Suppressor macrophage treated with lipopolysaccharide for 4 hours (primary cell): ENCODE measurements at regions not wholly inside any gene's neighbourhood (a gene's known extent, or its start where the extent isn't known, plus 50 kb on each side); places are given as distances from the start of the nearest gene placed in this dataset.

Source experiments
- DNase-seq: peaks from one replicate; pipeline ENCODE4 v3.0.0-alpha.2; 2020

DNA sequence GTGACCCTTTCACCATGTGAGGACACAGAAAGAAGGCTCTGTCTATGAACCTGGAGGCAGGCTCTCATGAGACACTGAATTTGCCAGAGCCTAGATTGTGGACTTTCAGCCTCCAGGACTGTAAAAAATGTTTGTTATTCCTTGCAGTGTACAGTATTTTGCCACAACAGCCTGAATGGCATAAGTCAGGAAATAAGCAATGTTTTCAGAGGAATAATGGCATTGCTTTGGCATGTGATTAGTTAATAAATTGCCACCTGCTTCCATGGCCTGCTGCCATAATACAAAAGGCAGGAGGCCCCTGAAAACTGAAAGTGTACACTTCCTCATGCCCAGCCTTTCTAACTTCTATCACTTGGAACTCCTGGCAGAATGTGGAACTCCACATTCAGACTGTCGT lies 408.1 kb downstream of the GADD45G start:
- no peak for DNase-seq

- DNase-seq = no peak
These were observed 409.0 kb downstream of the GADD45G start for GRCh38 chr9:90013778-90014177.

DNA sequence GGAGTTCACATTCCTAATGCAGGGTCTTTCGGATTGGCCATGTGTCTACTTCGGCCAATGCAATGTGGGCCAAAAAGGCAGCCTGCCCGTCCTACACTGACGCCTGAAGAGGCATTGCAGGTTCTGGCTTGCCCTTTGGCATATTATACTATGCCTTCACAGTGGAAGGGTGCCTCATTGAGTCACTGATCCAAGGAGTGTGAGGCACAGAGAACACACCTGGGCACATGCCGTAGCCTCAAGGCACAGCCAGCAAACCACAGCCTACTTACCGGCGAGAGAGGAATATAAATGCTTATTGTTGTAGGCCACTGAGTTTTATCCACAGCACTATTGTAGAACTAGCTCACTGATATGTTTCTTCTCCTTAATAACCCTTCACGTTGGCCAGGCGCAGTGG lies 409.6 kb downstream of the GADD45G start:
- no peak for DNase-seq

DNA sequence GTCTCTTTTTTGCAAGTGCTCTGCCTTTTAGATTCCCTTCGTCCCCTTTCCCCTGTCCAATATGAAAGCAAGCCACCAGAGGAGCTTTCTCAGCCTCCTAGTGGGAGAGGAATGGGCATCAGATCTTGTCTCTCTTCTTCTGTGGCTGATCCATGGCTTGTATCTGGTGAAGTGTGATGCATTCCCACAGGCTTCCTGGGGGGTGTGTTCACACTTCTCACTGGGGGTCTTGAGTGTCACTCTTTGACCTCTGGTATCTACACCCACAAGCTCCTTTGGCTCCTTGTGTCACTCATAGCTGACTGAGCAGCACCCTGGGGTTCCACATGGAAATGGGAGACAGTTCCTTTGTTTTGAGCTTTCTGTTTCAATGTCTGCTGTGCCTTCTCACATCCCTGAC lies 411.5 kb downstream of the GADD45G start:
- DNase-seq = no peak

DNA sequence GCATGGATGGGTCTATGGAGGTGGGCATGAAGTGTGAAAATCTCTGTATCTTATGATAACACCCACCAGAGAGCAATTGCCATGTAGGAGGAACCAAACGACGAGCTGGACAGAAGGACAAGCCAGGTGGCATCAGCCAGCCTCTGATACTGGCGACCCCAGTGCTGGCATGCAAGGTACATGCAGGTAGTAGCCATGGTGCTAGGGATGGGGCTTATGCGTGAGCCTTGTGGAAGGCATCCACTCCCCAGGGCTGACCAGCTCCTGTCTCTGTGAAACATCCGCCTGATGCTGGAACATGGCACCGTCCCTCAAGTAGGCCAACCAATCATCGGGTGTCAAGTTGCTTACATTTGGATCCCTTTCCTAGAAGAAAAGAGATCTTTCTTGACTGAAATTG lies 412.9 kb downstream of the GADD45G start:
- DNase-seq = no peak

DNA sequence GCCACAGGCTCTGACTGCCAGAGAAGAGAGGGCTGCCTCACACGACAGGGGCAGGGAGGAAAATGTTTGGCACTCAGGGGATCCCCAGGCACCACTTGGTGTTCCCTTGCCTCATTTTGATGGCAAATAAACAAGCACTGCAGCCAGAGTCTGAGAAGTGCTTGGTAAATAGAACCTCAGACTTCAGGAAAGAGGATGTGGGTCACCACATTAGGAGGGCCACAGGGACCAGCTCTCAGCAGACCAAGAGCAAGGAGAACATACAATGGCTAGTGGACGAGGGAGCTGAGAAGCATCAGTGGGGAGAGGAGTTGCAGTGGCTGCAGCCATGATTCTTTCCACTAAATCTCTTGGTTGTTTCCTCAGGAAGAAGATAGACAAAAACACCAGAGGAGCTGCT lies 413.9 kb downstream of the GADD45G start:
- DNase-seq = no peak

GRCh38 chr9:90019626-90020025 lies 414.8 kb downstream of the GADD45G start:
- no peak for DNase-seq

DNA sequence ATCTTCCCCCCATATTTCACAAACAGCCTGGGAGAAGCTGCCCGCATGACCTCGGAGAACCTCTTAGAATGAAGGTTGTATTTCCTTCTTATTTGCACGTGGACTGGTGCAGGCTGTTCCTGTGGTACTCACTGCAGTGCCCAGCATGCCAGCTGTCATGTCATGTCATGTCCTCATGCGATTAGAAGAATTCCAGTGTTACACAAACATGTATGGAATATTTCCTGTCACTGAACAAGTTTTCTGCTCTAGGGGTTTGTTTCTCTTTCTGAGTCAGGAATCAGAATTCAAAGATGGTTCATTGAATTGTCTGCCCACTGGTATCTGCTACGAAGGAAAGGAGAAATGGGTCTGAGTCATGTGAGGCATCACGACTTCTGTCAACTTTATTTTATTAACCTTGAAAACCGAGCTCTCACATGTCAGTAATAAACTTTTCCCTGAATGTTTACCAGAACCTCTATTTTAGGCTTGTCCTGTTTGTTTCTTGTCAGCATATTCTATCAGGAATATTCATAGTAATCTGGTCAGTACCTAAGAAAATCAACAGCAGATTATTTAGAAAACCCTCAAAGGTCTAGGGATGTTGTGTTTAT lies 415.6 kb downstream of the GADD45G start:
- DNase-seq = peak; percentile 60

GRCh38 chr9:90021216-90021906 lies 416.5 kb downstream of the GADD45G start:
- DNase-seq = no peak

- no peak for DNase-seq
These were observed 417.7 kb downstream of the GADD45G start for GRCh38 chr9:90022474-90022873.

GRCh38 chr9:90023861-90024260 lies 419.0 kb downstream of the GADD45G start:
- no peak for DNase-seq

GRCh38 chr9:90024409-90024808 lies 419.6 kb downstream of the GADD45G start:
- DNase-seq = peak; percentile 49

DNA sequence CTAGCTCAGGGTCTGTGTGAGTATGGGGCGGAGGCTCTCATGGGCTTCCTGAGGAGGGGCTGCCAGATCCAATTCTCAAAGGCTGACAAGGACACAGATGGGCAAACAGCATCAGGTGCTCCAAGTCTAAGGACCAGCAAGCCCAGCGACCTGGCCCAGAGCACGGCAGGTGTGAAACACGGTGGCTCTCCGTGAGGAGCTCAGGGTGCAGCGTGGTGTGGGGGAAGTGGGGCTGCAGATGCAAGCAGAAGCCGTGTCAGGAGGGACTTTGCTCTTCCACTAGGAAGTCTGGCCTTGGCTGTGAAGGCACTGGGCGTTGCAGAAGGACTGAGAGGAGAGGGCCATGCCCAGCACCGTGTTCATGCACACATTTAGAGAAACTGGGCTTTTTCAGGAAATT lies 420.0 kb downstream of the GADD45G start:
- no peak for DNase-seq

DNA sequence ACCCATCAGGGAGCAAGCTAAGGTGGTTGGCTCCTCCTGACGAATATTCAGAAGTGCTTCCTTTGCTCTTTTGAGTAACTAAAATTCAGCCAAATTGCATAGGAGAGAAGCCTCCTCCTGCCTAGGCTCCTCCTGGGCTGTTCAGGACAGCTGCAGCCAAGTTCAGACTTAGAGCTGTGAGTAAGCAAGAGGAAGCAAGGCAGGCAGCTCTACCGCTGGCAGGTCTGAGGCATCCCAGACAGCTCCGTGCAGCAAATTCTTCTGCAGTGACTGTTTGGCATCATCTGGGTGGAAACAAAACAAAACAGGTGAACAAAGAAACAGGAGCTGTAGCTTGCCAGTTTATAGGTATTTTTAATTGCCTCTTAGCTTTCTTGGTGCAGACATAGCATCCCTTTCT lies 421.0 kb downstream of the GADD45G start:
- no peak for DNase-seq

DNA sequence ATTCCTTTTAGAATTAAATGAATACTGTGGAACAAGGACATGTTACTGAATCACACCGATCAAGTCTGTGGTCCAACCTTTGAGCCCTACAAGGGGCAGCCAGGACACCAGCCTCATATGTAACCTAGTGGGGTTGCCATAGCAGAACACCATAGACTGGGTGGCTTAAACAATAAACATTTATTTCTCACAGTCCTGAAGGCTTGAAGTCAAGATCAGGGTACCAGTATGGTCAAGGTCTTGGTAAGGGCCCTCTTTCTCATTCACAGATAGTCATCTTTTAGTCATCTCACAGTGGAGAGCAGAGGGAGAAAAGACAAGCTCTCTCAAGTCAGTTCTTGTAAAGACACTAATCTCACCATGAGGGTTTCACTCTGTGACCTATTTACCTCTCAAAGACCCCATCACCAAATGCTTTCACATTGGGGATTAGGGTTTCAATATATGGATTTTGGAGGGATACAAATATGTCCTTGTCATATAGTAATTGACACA lies 422.5 kb downstream of the GADD45G start:
- no peak for DNase-seq

DNA sequence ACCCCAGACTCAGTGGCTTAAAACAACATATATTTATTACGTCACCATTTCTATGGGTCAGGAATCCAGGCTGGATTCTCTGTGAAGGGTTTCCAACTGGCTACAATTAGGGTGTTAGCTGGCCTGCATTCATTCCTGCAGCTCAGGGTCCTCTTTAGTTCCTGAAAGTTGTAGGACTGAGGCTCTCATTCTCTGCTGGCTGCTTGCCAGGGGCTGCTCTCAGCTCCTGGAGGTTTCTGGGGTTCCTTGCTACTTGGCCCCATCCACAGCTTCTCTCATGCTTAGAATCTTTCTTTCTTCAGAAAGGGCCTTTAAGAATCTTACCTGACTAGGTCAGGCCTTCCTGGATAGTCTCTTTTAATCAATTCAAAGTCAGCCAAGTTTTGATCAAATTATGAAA lies 424.6 kb downstream of the GADD45G start:
- DNase-seq = no peak

- no peak for DNase-seq
These were observed 425.2 kb downstream of the GADD45G start for GRCh38 chr9:90029996-90030395.

- no peak for DNase-seq
These were observed 427.6 kb downstream of the GADD45G start for GRCh38 chr9:90032296-90033027.

DNA sequence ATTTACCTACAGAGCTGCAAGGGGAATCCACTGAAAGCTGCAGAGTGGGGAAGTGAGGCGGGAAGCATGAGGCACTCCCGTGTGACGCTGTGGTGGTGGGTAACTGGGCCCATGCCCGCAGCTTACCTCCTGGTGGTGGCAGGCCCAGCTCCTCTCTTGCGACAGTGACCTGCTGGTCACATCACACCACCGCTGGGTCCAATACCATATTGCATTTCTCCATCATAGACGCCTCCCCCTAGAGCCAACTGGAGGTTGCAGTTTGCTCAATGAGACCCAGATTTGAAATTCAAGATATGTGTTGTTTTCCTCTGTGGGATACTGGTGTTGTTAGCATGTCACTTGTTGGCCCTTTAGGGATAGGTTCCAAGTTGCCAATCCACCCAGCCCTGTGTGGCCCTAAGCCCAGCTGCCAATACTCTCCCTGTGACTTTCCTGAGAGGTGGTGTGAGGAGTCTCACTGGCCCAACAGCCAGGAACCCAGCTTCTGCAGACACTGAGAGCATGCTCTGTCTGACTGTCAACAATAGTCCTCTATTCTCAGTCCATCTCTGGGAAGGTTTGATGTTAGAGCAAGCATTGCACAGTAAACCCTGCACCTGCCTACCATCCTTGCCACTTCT lies 428.3 kb downstream of the GADD45G start:
- DNase-seq = peak; percentile 37

GRCh38 chr9:90034071-90034470 lies 429.3 kb downstream of the GADD45G start:
- no peak for DNase-seq

- no peak for DNase-seq
These were observed 430.7 kb downstream of the GADD45G start for GRCh38 chr9:90035471-90035870.

DNA sequence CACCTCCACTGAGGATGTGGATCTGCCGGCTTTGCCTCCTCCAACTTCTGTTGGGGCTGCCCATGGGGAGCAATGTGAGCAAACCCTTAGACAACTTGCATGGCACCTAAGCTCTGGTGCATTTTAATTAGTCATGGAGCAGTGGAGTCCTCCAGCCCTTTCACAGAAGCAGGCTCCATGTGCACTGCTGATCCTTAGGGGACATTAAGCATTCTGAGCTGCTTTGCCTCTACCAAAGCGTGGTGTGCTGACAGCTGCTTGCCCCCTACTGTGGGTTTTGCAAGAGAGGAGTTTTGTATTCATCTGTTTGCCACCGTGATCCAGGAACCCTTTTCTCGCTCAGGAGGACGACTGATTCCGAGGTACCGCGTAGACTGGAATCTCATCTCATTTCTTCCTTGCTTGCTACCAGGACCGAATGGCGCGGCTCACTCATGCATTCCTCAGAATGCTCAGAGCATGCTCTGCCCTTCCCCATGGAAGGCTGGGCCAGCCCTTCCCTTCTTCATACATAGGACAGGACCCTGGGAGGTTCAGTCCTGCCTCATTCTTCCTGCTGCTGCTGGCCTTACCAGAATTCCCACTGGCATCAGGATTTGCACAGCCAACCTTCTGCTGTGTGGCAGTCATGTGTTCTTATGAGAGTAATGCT lies 432.5 kb downstream of the GADD45G start:
- no peak for DNase-seq

DNA sequence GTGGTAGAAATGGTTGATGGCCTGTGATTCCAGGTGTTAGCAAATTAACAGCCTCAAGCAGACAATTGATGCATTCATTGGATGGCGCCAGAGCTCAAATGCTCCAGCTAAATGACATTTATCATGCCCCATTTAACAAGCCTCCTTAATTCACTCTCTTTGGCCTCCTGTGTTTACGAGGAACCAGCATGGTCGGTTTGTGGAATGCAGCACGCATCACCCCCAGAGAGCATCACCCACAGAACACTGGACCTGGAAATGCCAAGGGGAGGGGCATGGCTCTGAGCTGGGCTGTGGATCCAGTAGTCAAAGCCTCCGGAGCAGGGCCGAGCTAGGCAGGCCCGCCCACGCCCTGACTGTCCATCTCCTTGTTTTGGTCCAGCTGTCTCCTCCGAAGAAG lies 434.0 kb downstream of the GADD45G start:
- no peak for DNase-seq
